ENCODE measurements at regions not wholly inside any gene's neighbourhood (a gene's known extent, or its start where the extent isn't known, plus 50 kb on each side); places are given as distances from the start of the nearest gene placed in this dataset.
"Not testable (repeated sequence)": the region's sequence is repeated elsewhere in the genome, so short reads cannot be mapped to it uniquely, and the experiment has no call there.

GRCh38 chr21:19350286-19350685 is 946.7 kb upstream of the TMPRSS15 start:
- no peak for DNase-seq (ENCODE audit: low read depth, low spot score)

GRCh38 chr21:19353256-19353655 is 949.7 kb upstream of the TMPRSS15 start:
- no peak for DNase-seq (ENCODE audit: low read depth, low spot score)

- no peak for DNase-seq (ENCODE audit: low read depth, low spot score)
Measured at GRCh38 chr21:19368944-19369343, 965.4 kb upstream of the TMPRSS15 start.

- DNase-seq (ENCODE audit: low read depth, low spot score) = no peak
Measured at GRCh38 chr21:19392390-19392789, 988.8 kb upstream of the TMPRSS15 start.

- no peak for DNase-seq (ENCODE audit: low read depth, low spot score)
Measured at GRCh38 chr21:19400223-19400770, 996.7 kb upstream of the TMPRSS15 start.

GRCh38 chr21:19402870-19403269 is 999.3 kb upstream of the TMPRSS15 start:
- no peak for DNase-seq (ENCODE audit: low read depth, low spot score)

- DNase-seq (ENCODE audit: low read depth, low spot score) = no peak
Measured at GRCh38 chr21:19405326-19405725, 1001.7 kb upstream of the TMPRSS15 start.

GRCh38 chr21:19420565-19420964 is 1017.0 kb upstream of the TMPRSS15 start:
- DNase-seq (ENCODE audit: low read depth, low spot score) = no peak

- no peak for DNase-seq (ENCODE audit: low read depth, low spot score)
Measured at GRCh38 chr21:19433623-19434022, 1030.0 kb upstream of the TMPRSS15 start.

- DNase-seq (ENCODE audit: low read depth, low spot score) = no peak
Measured at GRCh38 chr21:19440792-19441655, 1037.4 kb upstream of the TMPRSS15 start.

GRCh38 chr21:19458295-19458694 is 1054.7 kb upstream of the TMPRSS15 start:
- no peak for DNase-seq (ENCODE audit: low read depth, low spot score)

GRCh38 chr21:19461481-19462205 is 1058.1 kb upstream of the TMPRSS15 start:
- no peak for DNase-seq (ENCODE audit: low read depth, low spot score)

GRCh38 chr21:19463966-19464365 is 1060.4 kb upstream of the TMPRSS15 start:
- DNase-seq (ENCODE audit: low read depth, low spot score) = no peak

GRCh38 chr21:19468991-19469715 is 1065.6 kb upstream of the TMPRSS15 start:
- no peak for DNase-seq (ENCODE audit: low read depth, low spot score)

- DNase-seq (ENCODE audit: low read depth, low spot score) = no peak
Measured at GRCh38 chr21:19475525-19475924, 1071.9 kb upstream of the TMPRSS15 start.

- DNase-seq (ENCODE audit: low read depth, low spot score) = no peak
Measured at GRCh38 chr21:19489930-19490329, 1086.3 kb upstream of the TMPRSS15 start.

GRCh38 chr21:19490481-19490880 is 1086.9 kb upstream of the TMPRSS15 start:
- DNase-seq (ENCODE audit: low read depth, low spot score) = no peak

- DNase-seq (ENCODE audit: low read depth, low spot score) = not testable (repeated sequence)
Measured at GRCh38 chr21:19493437-19494241, 1090.1 kb upstream of the TMPRSS15 start.

- DNase-seq (ENCODE audit: low read depth, low spot score) = no peak
Measured at GRCh38 chr21:19501115-19501514, 1097.5 kb upstream of the TMPRSS15 start.

- no peak for DNase-seq (ENCODE audit: low read depth, low spot score)
Measured at GRCh38 chr21:19507682-19508260, 1104.2 kb upstream of the TMPRSS15 start.

GRCh38 chr21:19508442-19508841 is 1104.9 kb upstream of the TMPRSS15 start:
- DNase-seq (ENCODE audit: low read depth, low spot score) = no peak
